ENCODE measurements at regions not wholly inside any gene's neighbourhood (a gene's known extent, or its start where the extent isn't known, plus 50 kb on each side); places are given as distances from the start of the nearest gene placed in this dataset.

DNA sequence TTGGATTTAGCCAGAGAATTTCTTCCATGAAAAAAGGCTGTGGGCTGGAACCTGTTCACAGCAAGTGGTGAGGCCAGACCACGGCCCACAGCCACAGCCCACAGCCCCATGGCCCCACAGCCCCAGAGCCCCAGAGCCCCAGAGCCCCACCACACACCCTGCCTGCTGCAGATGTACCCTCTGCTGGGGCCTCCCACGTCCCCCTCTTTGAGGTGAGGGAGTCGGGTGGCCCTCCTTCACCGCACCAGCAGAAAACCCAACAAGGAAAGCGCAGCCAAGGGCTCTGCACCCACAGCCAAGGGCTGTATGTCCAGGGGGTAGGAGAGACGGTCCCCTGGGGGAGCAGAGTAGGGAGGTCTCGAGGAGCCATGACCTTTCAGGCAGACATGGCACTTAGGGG is 327.5 kb upstream of the DIO3 start:
- no peak for DNase-seq

GRCh38 chr14:101234244-101234937 is 326.9 kb upstream of the DIO3 start:
- no peak for DNase-seq

- no peak for DNase-seq
These were observed 326.3 kb upstream of the DIO3 start for GRCh38 chr14:101234999-101235334.

GRCh38 chr14:101235335-101236103 is 325.8 kb upstream of the DIO3 start:
- DNase-seq: no peak

DNA sequence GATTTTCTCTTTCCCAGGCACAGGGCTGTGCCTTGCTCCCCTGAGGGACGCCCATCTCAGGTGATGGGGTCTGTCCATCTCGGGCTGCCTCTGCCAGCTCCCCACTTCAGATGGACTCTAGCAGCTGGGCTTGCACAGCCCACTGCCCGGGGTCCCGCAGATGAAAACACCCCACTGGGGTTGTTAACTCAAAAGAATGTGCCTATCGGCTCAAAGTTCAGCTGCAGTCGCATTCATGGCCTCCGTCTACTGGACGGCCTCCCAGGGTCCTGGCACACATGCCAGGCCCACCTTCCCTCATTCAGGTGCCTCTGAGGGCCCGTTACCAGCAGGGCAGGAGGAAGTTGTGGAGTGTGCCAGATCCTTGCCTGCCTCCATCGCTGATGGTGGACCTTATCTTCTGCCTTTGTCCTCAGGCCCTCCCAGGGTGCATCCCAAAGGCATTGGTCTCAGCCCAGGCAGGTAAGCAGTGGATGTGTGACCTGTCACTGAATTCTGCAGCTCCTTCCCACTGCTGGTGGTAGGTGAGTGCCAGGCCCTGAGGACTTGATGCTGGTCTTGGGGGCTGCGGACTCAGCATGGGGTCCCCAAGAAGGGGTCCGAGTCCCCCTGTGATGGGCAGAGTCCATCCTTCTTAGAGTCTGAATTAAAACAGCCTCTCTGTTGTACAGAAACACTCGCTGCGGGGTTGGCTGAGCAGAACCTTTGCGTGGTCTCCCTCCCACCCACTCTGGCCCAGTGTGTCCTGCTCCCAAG is 324.6 kb upstream of the DIO3 start:
- no peak for DNase-seq

GRCh38 chr14:101237252-101237616 is 324.1 kb upstream of the DIO3 start:
- no peak for DNase-seq

GRCh38 chr14:101239065-101239464 is 322.2 kb upstream of the DIO3 start:
- no peak for DNase-seq

GRCh38 chr14:101241147-101241546 is 320.1 kb upstream of the DIO3 start:
- DNase-seq: no peak

- DNase-seq: no peak
These were observed 319.5 kb upstream of the DIO3 start for GRCh38 chr14:101241807-101242278.

DNA sequence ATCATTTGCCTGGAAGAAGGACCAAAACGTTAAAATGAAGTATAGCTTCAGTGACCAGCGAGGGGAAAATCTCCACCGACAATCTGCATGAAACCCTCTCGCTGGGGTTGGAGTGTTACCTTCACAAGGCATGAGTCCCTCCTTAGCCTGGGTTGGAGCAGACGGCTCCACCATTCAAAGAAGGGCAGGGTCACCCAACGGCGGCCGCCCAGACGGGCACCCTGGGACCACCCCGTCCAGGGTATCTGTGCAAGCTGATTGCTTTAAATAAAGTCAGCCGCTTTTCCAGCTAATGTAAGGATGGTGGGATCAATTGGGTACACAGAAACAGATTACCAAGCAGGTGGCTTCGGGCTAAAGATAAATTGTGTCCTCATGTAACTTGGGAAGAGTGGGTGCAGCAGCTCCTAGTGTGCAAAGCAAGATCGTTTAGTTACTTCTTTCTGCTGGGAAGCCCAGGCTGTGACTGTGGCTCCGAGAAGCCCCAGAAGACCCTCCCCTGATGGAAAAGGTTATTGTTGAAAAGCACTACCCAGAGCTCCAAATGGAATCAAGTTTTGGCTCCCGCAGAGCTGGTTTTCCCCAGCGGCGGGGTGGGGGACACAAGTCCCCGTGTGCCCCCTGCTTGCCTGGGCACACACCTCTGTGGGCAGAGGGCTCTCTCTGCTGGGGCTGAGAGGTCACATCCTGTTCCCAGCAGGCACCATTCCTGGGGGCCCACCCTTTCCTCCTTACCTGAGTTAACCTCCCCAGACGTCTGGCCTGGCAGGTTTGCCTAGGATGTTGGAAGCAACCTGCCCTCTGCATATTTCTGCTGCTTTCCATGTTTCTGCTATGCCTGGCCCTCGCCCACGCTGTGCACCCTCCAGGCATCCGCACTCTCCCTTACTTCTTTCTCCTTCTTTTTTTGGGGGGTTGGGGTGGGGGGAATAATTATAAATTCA is 318.6 kb upstream of the DIO3 start:
- DNase-seq: no peak

GRCh38 chr14:101243587-101244338 is 317.5 kb upstream of the DIO3 start:
- no peak for DNase-seq

- DNase-seq: no peak
These were observed 314.1 kb upstream of the DIO3 start for GRCh38 chr14:101246894-101247841.

GRCh38 chr14:101247842-101248725 is 313.2 kb upstream of the DIO3 start:
- DNase-seq: no peak

DNA sequence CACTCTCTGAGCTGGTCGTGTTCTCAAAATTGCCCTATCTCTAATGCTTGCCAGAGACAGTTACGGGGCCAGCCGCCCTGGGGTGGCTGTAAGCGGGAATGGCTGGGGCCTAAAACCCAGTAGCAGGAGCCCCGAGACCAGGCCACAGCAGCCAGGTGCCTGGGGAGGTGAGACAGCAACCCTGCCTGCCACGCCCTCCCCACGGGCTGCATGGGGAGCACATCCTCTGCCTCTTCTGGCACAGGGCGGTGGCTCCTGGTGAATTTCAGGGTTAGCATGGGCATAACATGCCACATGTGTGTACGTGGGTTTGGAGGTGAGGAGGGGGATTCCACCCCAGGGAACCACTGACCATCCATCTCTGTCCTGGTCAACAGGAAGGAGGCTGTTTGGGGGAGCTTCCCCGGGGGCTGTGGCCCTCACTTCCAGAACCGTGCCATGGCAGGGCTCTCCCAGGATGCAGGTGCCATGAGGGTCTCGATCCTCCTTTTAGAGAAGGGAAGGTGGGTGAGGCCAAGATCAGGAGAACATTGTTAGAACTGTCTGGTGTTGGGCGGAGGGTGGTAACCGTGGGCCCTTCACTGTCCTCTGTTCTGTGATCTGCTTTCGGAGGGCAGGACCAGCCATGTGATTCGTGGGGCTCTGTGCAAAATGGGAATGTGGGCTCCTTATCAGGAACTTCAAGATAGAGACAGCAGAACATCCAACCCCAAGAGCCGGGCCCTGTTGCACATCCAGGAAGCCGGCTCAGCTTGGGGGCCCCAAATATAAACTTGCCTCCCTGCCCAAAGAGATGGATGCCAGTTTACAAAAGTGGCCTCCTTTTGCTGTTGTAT is 312.2 kb upstream of the DIO3 start:
- DNase-seq: no peak

DNA sequence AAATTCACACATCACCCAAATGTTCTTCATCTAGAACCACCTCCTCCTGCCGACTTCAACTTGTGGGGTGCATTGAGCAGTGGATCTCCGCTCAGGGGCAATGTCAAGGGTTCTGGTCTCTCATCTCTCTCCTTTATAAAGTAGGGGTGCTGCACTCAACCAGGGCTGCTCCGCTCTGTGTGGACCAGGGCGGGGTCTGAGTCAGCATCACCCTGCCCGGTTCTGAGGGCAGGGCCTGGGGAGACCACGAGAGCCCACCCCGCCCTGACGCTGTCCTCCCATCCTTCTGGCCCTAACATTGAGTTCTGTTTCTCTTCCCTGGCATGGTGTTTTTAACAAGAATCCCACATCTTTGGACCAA is 311.6 kb upstream of the DIO3 start:
- no peak for DNase-seq

GRCh38 chr14:101250336-101250947 is 310.9 kb upstream of the DIO3 start:
- no peak for DNase-seq

DNA sequence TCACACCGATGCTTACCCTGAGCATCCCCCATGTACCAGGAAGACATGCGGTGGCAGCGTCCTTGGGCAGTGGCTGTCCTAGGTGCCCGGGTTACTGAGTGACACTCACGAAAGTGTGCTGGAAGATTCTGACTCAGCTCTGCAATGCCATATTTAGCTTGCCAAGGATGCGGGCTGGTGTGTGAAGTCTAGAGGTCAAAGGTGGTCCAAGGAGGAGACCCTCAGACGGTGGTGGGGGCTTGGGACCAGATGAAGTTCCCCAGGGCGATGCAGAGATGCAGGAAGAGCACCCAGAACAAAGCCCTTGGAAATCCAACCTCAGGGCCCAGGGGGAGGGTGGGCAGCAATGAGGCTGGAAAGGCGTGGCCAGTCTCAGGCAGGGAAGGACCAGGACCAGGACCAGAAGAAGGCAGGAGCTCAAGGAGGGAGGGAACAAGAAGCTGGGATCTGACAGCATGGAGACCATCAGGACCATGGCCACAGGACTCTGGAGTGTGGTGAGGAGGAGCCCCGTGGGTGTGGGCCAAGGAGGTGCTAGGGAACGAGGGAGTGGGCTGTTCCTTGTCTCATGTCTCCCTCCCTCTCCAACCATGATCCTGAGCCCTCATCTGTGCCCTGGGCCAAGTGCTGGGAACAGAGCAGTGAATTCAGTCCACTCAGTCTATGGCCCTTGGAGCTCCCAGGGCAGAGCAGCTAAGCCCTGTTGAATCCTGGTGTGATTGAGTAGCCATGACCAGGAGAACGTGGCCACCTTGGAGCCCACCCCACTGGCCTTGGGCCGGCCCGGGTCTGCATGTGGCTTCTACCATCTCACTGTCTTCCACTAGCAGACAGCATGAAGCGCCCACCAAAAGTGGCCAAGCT is 310.1 kb upstream of the DIO3 start:
- no peak for DNase-seq

Data from effector CD8-positive, alpha-beta T cell (primary cell).